SK-N-MC (cell line): ENCODE measurements at regions not wholly inside any gene's neighbourhood (a gene's known extent, or its start where the extent isn't known, plus 50 kb on each side); places are given as distances from the start of the nearest gene placed in this dataset.

Source experiments
- EZH2 ChIP-seq: fragments of 200-600 bp; sonication (generic); IDR thresholded peaks from one replicate; pipeline ENCODE4 v1.6.1; 2017; ENCODE audit warnings: antibody characterized with exemption
- POLR2AphosphoS5 ChIP-seq: IDR thresholded peaks from 2 replicates; pipeline ENCODE4 v1.6.1; 2012; ENCODE audit warnings: mild to moderate bottlenecking, low read depth, low read length, borderline replicate concordance

DNA sequence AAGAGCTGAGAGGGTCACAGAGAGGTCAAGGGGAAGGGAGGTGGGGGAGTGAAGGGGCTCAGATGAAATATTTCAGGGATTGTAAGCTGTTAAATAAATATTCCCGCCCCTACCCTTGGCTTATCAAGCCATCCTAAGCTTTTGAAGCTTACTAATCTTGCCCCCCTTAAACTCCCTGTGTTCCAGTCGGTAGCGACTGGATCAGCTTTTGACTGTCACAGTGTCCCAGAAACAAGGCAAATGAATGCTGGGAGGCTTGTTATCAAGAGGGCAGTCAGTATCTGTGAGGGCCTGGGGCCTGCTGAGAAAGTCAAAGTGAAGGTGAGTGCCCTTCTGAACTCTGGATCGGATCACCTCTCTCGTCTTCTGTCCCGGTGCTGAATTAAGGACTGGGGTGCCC lies 128.1 kb downstream of the DACT1 start:
- TF ChIP-seq POLR2AphosphoS5 (no peak), EZH2 (no peak)
